ENCODE measurements at regions not wholly inside any gene's neighbourhood (a gene's known extent, or its start where the extent isn't known, plus 50 kb on each side); places are given as distances from the start of the nearest gene placed in this dataset.

DNA sequence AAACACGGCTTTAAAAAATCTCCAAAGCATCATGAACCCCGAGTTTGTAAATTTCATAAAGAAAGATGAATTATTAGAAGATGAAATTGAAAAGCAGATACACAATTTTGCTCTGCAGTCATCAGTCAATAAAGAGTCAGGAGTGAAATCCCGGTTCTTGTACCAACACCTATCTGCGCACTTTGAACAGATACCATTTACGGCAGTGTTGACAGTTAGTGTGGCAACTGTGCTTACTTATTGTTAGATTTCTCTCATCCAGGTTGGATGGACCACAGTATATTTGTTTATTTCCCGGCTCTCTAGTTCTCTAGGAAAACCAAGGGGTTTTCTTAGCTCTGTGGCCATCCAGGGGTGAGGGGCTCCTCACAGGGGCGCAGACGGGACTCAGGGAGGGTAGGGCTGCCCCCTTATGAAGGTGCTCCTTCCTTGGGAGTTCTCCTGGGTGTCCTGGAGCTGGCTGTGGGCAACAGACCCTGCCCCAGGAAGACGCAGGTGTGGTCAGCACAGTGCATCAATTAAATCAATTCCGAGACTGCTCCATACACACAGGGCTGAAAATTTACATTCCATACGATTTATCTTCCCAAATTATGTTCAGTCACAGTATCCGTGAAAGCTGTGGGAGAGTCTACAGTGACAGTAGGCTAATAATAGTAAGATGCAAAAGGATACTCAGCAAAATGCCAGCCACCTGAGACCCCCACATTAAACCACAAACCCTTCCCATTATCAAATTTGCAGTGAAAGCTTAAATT is 107.0 kb upstream of the C1QTNF9B start:
- H3K27me3 Mint-ChIP-seq (ENCODE audit: insufficient read depth) = peaks cover 4% of the 10 kb centered on the region
- no peaks in the 10 kb centered on the region for H3K9me3 Mint-ChIP-seq
- TF ChIP-seq, protein P1, sequence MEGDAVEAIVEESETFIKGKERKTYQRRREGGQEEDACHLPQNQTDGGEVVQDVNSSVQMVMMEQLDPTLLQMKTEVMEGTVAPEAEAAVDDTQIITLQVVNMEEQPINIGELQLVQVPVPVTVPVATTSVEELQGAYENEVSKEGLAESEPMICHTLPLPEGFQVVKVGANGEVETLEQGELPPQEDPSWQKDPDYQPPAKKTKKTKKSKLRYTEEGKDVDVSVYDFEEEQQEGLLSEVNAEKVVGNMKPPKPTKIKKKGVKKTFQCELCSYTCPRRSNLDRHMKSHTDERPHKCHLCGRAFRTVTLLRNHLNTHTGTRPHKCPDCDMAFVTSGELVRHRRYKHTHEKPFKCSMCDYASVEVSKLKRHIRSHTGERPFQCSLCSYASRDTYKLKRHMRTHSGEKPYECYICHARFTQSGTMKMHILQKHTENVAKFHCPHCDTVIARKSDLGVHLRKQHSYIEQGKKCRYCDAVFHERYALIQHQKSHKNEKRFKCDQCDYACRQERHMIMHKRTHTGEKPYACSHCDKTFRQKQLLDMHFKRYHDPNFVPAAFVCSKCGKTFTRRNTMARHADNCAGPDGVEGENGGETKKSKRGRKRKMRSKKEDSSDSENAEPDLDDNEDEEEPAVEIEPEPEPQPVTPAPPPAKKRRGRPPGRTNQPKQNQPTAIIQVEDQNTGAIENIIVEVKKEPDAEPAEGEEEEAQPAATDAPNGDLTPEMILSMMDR (IDR thresholded peaks at IDR 0.05) = no peak
- no peak overlapping the region for H3K27ac Mint-ChIP-seq
- peaks cover 26% of the 10 kb centered on the region; the same call in 1 of the 2 replicates for H3K4me1 Mint-ChIP-seq (ENCODE audit: low read depth)
- no peak for DNase-seq
- no peaks in the 10 kb centered on the region for H3K36me3 Mint-ChIP-seq (ENCODE audit: low read depth)
- H3K4me3 Mint-ChIP-seq = no peak overlapping the region

DNA sequence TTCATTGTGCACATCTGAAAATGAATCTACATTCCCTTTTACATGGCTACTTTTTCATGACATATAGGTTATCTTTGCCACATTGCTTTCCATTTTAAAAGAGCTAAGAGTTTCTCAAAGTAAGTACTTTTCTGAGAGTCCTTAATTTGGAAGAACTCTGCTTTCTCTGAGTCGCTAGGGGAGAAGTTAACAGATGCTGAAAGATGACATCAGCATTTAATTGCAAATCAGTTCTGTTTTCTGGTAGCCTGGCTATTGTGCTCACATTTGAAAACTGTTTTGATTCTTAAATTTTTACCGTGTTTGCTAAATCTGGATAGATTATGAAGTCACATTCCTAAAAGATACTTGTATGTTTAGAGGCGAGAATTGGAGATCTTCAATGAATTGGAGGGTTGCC is 107.7 kb upstream of the C1QTNF9B start:
- no peak for DNase-seq
- Mint-ChIP-seq H3K9me3 (no peaks in the 10 kb centered on the region), H3K27ac (no peak overlapping the region), H3K4me3 (no peak overlapping the region), H3K27me3 (ENCODE audit: insufficient read depth) (peaks cover 4% of the 10 kb centered on the region), H3K4me1 (ENCODE audit: low read depth) (peaks cover 26% of the 10 kb centered on the region; the same call in 1 of the 2 replicates), H3K36me3 (ENCODE audit: low read depth) (no peaks in the 10 kb centered on the region)
- TF ChIP-seq, protein P1 (IDR thresholded peaks at IDR 0.05) = no peak

DNA sequence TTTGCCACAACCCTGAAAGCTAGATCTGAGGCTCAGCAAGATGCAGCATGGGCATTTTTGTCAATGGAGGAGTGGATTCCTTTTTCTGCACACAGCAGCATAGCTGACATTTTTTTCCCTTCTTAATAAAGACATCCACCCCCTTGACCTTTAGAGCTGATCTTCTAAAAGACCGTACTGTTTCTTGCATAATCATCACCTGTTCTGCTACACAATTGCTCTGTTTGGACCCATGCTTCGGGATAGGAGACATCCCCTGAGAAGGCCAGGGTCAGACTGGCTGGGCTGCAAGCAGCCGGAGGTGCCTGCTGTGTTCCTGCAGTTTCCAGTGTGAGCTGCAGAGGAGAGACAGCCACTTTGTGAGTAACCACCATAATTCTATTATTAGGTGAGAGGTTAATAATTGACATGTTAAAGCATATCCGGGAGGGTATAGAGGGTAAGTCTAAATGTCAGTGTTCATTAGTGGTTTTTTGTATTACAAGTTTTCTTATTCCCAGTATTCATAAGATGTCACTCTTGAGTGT is 108.5 kb upstream of the C1QTNF9B start:
- H3K27me3 Mint-ChIP-seq (ENCODE audit: insufficient read depth) = peaks cover 5% of the 10 kb centered on the region
- TF ChIP-seq, protein P1 (IDR thresholded peaks at IDR 0.05) = no peak
- H3K4me1 Mint-ChIP-seq (ENCODE audit: low read depth) = peaks cover 26% of the 10 kb centered on the region; the same call in 1 of the 2 replicates
- no peak for DNase-seq
- H3K9me3 Mint-ChIP-seq = no peaks in the 10 kb centered on the region
- no peak overlapping the region for H3K27ac Mint-ChIP-seq
- H3K4me3 Mint-ChIP-seq = no peak overlapping the region
- H3K36me3 Mint-ChIP-seq (ENCODE audit: low read depth) = no peaks in the 10 kb centered on the region

DNA sequence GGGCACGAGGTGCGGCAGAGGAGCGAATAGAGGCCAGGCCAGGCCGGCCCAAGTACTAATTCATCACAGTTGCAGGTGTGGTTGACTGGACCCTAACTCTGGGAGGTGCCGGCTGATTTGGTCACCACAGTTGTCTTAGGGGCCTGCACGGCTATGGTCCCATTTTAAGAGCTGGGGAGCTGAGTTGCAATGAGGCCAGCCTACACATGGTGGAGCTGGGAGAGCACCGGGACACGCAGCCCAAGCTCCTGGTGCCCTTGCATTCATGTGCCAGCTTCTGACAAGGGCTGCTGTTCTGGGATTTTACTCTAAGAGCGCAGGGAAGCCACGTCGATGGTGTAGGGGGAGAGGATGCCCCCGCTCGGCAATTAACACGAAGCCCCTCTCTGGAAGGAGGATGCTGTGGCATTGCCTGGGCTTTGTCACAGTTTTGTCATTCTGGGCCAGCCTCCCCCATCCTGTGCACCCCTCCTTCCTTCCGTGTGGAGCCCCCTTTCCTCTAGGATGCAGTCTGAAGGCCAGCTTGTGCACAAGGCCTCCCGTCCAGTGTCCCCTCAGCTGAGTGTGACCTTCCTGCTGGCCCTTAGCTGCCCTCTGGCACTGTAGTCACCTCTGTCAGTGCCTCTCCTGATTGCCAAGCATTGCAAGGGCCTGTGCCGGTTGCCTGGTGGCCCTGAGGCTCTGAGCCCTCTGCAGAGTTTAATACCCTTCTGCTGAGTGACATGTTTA is 109.4 kb upstream of the C1QTNF9B start:
- no peak overlapping the region for H3K4me3 Mint-ChIP-seq
- H3K9me3 Mint-ChIP-seq = no peaks in the 10 kb centered on the region
- no peak for DNase-seq
- peaks cover 26% of the 10 kb centered on the region; the same call in 1 of the 2 replicates for H3K4me1 Mint-ChIP-seq (ENCODE audit: low read depth)
- TF ChIP-seq, protein P1 (IDR thresholded peaks at IDR 0.05) = no peak
- peaks cover 12% of the 10 kb centered on the region for H3K27me3 Mint-ChIP-seq (ENCODE audit: insufficient read depth)
- H3K36me3 Mint-ChIP-seq (ENCODE audit: low read depth) = no peaks in the 10 kb centered on the region
- no peak overlapping the region for H3K27ac Mint-ChIP-seq

DNA sequence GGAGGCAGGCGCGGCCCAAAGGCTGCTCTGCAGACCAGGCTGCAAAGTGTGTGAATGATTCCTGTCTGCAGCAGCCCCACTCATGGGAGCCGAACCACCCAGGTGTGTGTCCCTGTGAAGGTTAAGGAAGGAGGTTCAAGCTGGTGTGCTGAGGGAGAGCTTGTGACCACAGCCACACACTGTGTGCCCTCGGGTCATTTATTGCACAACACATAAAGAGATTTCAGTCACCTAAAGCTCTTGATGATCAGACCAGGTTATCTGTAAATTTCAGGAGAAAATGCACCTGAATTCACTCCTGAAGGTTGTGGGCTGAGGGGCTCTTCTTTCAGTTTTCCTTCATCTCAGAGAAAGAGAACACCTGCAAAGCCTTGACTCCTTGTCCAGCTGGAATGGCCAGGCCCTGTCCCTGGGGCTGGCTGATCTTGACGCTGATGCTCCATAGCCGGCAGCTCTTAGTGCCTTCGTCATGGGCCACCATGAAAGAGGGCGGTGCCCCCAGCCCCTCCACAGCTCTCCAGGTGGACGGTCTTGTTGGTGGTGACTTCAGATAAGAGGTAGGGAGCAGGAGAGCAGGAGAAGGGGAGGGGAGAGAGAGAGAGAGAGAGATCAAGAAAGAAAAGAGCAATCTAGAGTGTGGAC is 110.8 kb upstream of the C1QTNF9B start:
- peaks cover 26% of the 10 kb centered on the region; the same call in 1 of the 2 replicates for H3K4me1 Mint-ChIP-seq (ENCODE audit: low read depth)
- TF ChIP-seq, protein P1 (IDR thresholded peaks at IDR 0.05) = no peak
- H3K36me3 Mint-ChIP-seq (ENCODE audit: low read depth) = no peaks in the 10 kb centered on the region
- peaks cover 16% of the 10 kb centered on the region for H3K27me3 Mint-ChIP-seq (ENCODE audit: insufficient read depth)
- no peak overlapping the region for H3K27ac Mint-ChIP-seq
- DNase-seq = no peak
- no peaks in the 10 kb centered on the region for H3K9me3 Mint-ChIP-seq
- no peak overlapping the region for H3K4me3 Mint-ChIP-seq
